Stimulated activated CD4-positive, alpha-beta T cell treated with anti-CD3 and anti-CD28 coated beads, Interleukin-12 subunit alpha, Interleukin-12 subunit beta, amount 100 ng/mL, for 48 hours (primary cell): ENCODE measurements at regions not wholly inside any gene's neighbourhood (a gene's known extent, or its start where the extent isn't known, plus 50 kb on each side); places are given as distances from the start of the nearest gene placed in this dataset.
"Not testable (repeated sequence)": the region's sequence is repeated elsewhere in the genome, so short reads cannot be mapped to it uniquely, and the experiment has no call there.

Source experiments
- DNase-seq, 3 donors: peaks; one replicate each; pipeline ENCODE4 v3.0.0-alpha.2; 2020; ENCODE audit warnings: low read depth in 2 of 3, low spot score in 1 of 3

DNA sequence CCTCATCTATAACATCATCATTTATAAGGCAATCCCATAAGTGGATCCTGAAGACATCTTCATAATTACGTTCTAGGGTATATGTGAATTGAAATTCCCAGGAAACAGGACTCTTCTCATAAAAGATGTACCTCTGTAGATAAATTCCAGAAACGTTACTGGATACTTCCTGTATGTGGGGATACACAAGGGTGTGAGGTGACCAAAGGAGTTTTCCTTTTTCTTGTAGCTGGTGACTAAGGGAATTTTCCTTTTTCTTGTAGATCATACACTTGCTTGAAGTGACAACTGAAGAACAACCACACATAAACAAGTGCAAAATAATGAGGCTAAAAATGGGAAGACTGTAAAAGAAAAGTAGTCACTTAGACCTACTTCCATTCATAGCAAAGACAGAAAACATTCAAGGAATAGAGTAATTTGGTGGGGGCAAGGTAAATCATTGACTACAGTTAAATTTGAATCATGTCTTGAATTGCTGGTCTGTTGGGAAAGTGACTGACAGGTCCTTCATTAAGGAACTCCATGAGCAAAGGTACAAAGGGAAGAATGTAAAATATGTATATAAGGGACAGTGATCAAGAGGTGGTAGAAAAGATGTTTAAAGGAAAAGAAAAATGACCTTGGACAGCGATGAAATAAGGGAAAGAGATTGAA lies 53.2 kb upstream of the UBE2E3 start:
- DNase-seq = no peak

GRCh38 chr2:180925700-180926099 lies 54.7 kb upstream of the UBE2E3 start:
- no peak for DNase-seq

DNA sequence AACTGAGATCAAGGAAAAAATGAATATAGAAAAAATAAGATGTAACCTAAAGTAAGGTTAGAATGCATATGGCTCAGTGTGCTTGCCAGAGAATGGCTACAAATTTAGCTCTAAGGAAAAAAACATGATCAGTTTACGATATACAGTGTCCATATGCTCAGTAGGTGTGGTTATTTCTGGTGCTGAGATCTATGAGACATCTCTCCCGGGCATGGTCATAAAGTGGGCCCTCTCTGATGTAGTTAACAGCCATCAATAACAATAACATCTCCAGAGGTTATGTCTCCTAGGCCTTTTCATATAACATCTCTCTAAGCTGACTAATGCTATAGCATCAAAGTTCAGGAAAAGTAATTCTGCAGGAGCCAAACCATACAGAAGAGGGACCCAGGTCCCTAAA lies 56.3 kb upstream of the UBE2E3 start:
- DNase-seq = no peak

GRCh38 chr2:180910831-180911665 lies 69.4 kb upstream of the UBE2E3 start:
- DNase-seq = no peak

GRCh38 chr2:180907731-180908130 lies 72.7 kb upstream of the UBE2E3 start:
- DNase-seq = no peak

DNA sequence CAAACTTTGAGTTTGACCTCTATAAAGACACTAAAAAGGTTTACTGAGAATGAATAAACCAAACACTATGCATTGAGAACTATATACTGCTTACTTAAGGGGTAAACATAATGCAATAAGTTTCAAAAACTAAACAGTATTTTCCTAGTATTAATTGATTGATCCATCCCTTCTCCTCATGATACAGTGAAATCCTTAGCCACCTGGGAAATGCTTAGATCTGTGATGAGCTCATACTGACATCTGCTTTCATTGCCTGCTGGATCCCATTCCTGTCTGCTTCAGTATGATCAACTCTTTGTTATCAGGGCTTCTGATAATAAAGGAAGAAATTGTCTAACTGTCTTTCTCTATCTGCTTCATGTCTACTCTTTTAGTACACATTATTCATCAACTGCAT lies 74.9 kb upstream of the UBE2E3 start:
- no peak for DNase-seq

GRCh38 chr2:180905002-180905401 lies 75.4 kb upstream of the UBE2E3 start:
- DNase-seq = no peak

DNA sequence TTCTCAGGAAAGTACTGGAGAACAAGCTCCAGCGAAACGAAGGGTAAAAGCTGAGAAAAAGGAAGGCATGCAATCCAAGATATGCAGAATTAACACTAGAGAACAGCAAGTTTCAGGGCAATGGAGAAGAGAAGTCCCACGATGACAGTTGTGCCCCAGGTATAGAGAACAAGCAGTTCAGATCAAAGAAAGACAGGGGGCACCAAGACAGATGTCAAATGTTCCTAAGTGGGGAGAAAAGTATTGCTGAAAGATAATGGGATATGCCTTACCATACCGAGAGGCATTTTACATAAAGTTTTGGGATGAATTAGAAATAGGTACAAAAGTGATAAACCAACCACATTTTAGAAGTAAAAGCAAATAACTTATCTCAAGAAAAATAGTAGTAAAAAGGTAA lies 79.1 kb upstream of the UBE2E3 start:
- no peak for DNase-seq

- DNase-seq = no peak
Observed at GRCh38 chr2:180893752-180894151, 86.7 kb upstream of the UBE2E3 start.

DNA sequence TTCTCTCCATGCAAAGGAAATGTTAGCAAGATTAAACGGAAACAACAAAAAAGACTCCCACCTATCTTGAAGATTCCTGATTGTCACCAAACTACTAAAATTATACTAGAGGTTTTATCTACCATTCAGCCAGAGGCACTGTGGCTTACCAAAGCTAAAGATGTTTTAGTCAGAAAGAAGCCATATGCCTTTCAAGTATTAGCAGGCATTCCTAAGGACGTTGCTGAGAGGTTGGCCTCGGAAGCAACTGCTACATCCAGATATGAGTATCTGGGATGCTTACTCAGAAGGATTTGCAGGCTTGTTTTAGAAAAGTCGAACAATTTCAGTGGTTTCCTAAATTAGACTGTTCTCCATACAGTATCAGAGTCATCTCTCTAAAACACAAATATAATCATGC lies 88.3 kb upstream of the UBE2E3 start:
- DNase-seq = no peak

DNA sequence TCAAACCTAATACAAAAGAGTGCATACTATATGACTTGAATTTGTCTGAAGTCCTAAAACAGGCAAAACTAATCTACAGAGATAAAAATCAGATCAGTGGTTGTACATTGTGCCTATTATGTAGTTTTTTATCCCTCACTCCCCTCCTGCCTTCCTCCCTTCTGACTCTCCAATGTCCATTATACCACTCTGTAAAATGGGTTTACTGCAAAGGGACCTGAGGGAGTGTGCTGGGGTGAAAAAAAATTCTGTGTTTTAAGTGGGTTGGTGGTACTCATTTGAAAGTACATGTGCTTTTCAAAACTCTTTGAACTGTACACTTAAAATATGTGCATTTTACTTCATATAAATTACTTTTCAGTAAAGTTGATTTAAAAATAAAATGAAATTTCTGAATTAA lies 89.0 kb upstream of the UBE2E3 start:
- no peak for DNase-seq

DNA sequence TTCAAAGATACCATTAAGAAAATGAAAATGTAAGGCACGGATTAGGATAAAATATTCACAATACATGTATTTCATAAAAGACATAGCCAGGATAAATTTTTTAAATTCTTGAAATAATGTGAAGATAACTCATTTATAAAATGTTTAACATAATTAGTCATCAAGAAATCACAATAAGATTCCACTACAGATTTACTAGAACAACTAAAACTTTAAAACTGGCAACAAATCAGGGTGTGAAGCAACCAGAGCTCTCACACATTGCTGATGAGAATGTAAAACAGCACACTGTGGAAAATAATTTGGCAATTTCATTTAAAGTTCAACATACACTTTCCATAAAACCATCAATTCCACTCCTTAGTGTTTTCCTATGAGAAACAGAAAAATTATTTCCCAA lies 89.6 kb upstream of the UBE2E3 start:
- DNase-seq = no peak

- DNase-seq = no peak
Observed at GRCh38 chr2:180882959-180883358, 97.4 kb upstream of the UBE2E3 start.

GRCh38 chr2:180876506-180876905 lies 103.9 kb upstream of the UBE2E3 start:
- DNase-seq = no peak

DNA sequence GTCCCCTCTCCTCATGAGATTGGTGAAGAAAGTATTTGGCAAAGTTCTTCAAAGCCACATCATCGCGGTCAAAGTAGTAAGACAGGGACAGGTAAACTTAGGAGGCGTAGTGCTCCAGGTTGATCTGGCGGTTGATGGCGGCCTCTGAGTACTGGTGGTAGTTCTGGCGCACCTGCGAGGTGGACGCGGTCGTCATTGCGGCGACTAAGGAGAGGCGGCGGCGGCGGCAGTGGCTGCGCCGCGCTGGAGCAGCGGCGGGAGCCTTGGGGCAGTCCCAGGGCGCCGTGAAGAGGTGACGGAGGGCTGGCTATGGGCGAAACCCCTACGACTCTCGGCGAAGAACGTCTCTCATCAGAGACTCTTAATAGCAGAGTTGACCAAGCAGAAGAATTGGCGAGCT lies 107.2 kb upstream of the UBE2E3 start:
- no peak for DNase-seq

- DNase-seq = not testable (repeated sequence)
Observed at GRCh38 chr2:180872781-180873180, 107.6 kb upstream of the UBE2E3 start.

- DNase-seq = no peak
Observed at GRCh38 chr2:180872255-180872654, 108.2 kb upstream of the UBE2E3 start.

DNA sequence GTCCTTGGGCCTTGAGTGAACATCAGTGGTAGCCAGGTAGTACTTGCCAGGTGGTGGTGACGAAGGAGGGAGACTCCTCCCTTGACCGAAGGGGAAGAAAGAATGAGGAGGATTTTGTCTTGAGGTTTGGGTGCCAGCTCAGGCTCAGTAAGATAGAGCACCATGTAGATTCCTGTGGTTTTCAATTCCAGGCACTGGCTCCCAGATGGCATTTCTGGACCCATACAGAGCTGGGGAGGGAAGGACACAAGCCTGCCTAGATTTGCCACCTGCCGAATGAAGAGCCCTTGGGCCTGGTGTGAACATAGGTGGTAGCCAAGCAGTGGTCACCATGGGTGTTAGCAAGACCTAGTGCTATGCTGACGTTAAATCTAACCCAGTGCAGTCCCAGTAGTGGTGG lies 108.8 kb upstream of the UBE2E3 start:
- no peak for DNase-seq

DNA sequence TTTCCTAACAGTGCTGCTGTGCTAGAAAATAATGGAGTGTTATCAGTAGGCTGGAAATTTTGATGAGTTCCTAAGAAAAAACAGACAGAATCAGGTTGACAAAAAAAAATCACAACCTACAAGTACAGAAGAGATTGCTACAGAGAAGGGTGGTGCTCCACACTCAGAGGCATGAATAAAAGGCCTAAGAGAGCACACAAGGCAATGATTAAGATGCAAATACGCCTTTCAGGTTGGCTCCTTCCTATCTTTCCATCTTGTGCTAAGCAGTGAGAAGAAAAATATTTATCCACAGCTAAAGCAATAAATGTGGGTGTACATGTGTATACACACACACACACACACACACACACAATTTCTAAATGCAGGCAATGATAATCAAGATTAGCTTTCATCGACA lies 130.6 kb upstream of the UBE2E3 start:
- no peak for DNase-seq

- DNase-seq = no peak
Observed at GRCh38 chr2:180848393-180848792, 132.0 kb upstream of the UBE2E3 start.

GRCh38 chr2:180846756-180847472 lies 133.5 kb upstream of the UBE2E3 start:
- no peak for DNase-seq

DNA sequence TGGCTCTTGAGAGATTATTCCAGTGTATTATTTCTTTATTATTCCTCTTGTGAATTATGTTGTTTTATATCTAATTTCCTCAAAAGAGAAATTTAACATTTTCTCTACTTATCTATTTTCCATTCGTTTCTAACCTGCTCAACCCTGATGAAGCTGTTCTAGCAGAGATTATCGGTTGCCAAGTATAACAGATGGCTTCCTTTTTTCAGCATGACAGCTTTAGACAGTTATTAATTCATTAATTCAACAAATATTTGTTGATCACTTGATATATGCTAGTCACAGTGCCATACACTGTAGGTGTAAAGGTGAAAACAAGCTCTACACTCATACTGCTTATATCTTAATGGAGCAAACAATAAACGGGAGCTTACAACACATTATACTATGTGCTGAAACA lies 137.9 kb upstream of the UBE2E3 start:
- DNase-seq = no peak
